Gastrocnemius medialis (tissue), 4 donors: ENCODE measurements at regions not wholly inside any gene's neighbourhood (a gene's known extent, or its start where the extent isn't known, plus 50 kb on each side); places are given as distances from the start of the nearest gene placed in this dataset.

ENCODE experiments used
- ATAC-seq, 2 donors: fragments of 150-250 bp; one replicate each; pipeline ENCODE4 v1.9.1; 2016
- DNase-seq, 2 donors: peaks; one replicate each; pipeline ENCODE4 v3.0.0-alpha.2; 2019
- H3K27ac ChIP-seq, 4 donors: fragments of 200-600 bp; sonication (generic); 1 replicate in 1 of 4; 2 replicates in 3 of 4; pipeline ENCODE4 v1.5.1; 2016 to 2018; ENCODE audit warnings: mild to moderate bottlenecking in 2 of 4, moderate library complexity in 1 of 4
- H3K27me3 ChIP-seq, 3 donors: fragments of 200-600 bp; sonication (generic) in 2 of 3; 1 replicate in 1 of 3; 2 replicates in 2 of 3; pipeline versions ENCODE4 v1.5.1 to v1.6.0; 2016 to 2019; ENCODE audit warnings: mild to moderate bottlenecking in 1 of 3, moderate library complexity in 1 of 3
- H3K36me3 ChIP-seq, 2 donors: fragments of 200-600 bp; sonication (generic) in 1 of 2; one replicate each; pipeline ENCODE4 v1.5.1; 2017 to 2018
- H3K4me1 ChIP-seq, 2 donors: fragments of 200-600 bp; sonication (generic) in 1 of 2; one replicate each; pipeline ENCODE4 v1.5.1; 2016 to 2017; ENCODE audit warnings: mild to moderate bottlenecking in 2 of 2
- H3K4me3 ChIP-seq, 4 donors: fragments of 200-600 bp; sonication (generic) in 3 of 4; 1 replicate in 1 of 4; 2 replicates in 3 of 4; pipeline ENCODE4 v1.5.1; 2016 to 2019; ENCODE audit warnings: mild to moderate bottlenecking in 2 of 4
- H3K9me3 ChIP-seq, 3 donors: fragments of 200-600 bp; sonication (generic) in 2 of 3; 1 replicate in 1 of 3; 2 replicates in 2 of 3; pipeline ENCODE4 v1.5.1; 2016 to 2019
- CTCF ChIP-seq, 5 experiments: fragments of 450-650 bp in 3 of 5; fragments of 200-600 bp in 2 of 5; sonication (generic) in 2 of 5; IDR thresholded peaks in 4 of 5; conservative IDR thresholded peaks in 1 of 5; 1 replicate in 4 of 5; 2 replicates in 1 of 5; pipeline ENCODE4 v1.5.1; 2016 to 2019; ENCODE audit warnings: antibody characterized with exemption in 5 of 5, mild to moderate bottlenecking in 3 of 5, moderate library complexity in 3 of 5
- POLR2A ChIP-seq, 2 donors: fragments of 450-650 bp; IDR thresholded peaks; one replicate each; pipeline ENCODE4 v1.6.1; 2017; ENCODE audit warnings: antibody characterized with exemption in 2 of 2, mild to moderate bottlenecking in 2 of 2, moderate library complexity in 2 of 2
- in situ Hi-C, 4 donors: fragments of 200-750 bp; cut with MboI; loops; one replicate each; pipeline versions ENCODE4 v1.15.0 to v1.8.0; 2017; ENCODE audit warnings: low sequenced_read_pairs in 4 of 4
- intact Hi-C: fragments of 100-400 bp; cut with DNase I; formaldehyde crosslinking; loops from one replicate; pipeline ENCODE4 v1.15.1; 2023; ENCODE audit warnings: low total_unique reads

GRCh38 chr20:60132162-60132826 lies 174.1 kb downstream of the CDH26 start:
- intact Hi-C loops = no loop called here

DNA sequence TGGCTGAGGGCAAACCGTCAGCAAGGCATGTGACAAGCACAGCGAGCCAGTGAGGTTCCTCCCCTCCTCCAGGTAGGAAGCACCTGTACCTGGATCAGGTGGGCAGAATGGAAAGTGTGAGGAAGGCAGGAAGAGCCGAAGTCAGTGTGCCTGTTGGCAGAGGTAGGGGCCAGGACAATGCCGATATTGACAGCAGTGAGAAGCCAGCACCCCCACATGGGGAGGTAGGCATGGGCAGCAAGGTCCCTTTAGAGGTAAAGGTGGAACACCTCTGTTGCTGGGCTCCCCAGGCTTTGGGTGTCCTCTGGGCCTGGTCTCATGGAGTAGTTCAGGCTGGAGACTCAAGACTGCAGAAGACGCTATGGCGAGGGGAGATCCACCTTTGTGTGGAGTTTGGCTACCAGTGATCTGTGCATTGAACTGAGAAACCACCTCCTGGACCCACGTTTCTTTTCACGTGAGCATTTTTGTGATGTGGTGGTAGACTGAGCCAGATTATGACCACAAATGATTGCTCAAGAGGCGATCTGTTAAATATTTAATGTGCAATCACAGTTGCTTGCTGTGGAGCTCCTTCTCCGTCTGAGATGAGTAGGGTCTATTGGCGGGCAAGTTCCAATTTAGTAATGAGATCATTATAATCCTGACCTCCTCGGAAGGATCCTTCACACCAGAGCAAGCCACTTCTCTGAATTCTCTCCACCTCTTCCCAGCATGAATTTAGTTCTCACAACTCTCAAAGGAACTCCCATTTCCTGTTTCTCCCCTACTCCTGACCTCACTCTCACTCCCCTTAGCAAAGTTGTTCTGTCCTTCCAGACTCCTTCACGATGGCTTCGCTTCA lies 174.8 kb downstream of the CDH26 start:
- H3K9me3 ChIP-seq = no peaks in the 10 kb centered on the region
- DNase-seq = no peak
- no peaks in the 10 kb centered on the region for H3K27me3 ChIP-seq
- H3K4me1 ChIP-seq = no peaks in the 10 kb centered on the region
- no peak for ATAC-seq
- in situ Hi-C loops = no loop called here
- no peak overlapping the region for H3K27ac ChIP-seq
- H3K4me3 ChIP-seq = no peak overlapping the region
- intact Hi-C loops = no loop called here
- TF ChIP-seq POLR2A (IDR thresholded peaks at IDR 0.05) (no peak), CTCF (IDR thresholded peaks at IDR 0.05 in 4 of 5, conservative IDR thresholded peaks at IDR 0.05 in 1 of 5) (no peak)
- no peaks in the 10 kb centered on the region for H3K36me3 ChIP-seq

More at GRCh38 chr20:60132162-60132826, 174.1 kb downstream of the CDH26 start:
- no peak for ATAC-seq
- Histone ChIP-seq H3K27ac (no peak overlapping the region), H3K27me3 (no peaks in the 10 kb centered on the region), H3K9me3 (no peaks in the 10 kb centered on the region), H3K4me1 (no peaks in the 10 kb centered on the region), H3K4me3 (no peak overlapping the region), H3K36me3 (no peaks in the 10 kb centered on the region)
- in situ Hi-C loops = no loop called here
- DNase-seq = no peak
- TF ChIP-seq CTCF (IDR thresholded peaks at IDR 0.05 in 4 of 5, conservative IDR thresholded peaks at IDR 0.05 in 1 of 5) (no peak), POLR2A (IDR thresholded peaks at IDR 0.05) (no peak)

DNA sequence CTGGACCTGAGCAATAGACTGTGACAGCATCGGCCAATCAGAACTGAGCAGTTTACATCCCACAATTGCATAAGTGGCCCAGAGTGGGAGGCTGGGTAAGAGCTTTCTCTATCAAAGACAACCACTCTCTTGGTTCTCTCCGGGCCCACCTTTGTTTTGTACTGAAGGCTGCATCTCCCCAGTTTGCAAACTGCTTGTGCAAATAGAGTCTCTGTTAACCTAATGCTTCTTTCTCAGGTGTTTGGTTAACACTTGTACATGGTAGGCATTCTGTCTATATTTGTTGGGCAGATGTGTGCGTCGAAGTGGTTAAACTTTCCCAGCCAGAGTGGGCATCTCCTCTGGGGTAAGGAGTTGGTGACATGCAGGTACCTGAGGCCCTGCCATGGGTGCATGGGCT lies 177.1 kb downstream of the CDH26 start:
- Histone ChIP-seq H3K27ac (no peak overlapping the region), H3K4me3 (no peak overlapping the region), H3K27me3 (no peaks in the 10 kb centered on the region), H3K36me3 (no peaks in the 10 kb centered on the region), H3K4me1 (peaks cover 2 to 6% of the 10 kb centered on the region in 2 donors), H3K9me3 (no peaks in the 10 kb centered on the region)
- intact Hi-C loops (loop anchor here (5.0 kb wide), 1 partner anchor 78 kb away; no protein-coding TSS in a partner anchor), in situ Hi-C loops (no loop called here)
- DNase-seq (no peak), ATAC-seq (no peak)
- TF ChIP-seq POLR2A (IDR thresholded peaks at IDR 0.05) = no peak
- TF ChIP-seq CTCF (IDR thresholded peaks at IDR 0.05 in 4 of 5, conservative IDR thresholded peaks at IDR 0.05 in 1 of 5) = no peak

GRCh38 chr20:60136645-60137401 lies 178.6 kb downstream of the CDH26 start:
- no peaks in the 10 kb centered on the region for H3K27me3 ChIP-seq
- intact Hi-C loops = loop anchor here (5.0 kb wide), 1 partner anchor 80 kb away; no protein-coding TSS in a partner anchor

More at GRCh38 chr20:60136645-60137401, 178.6 kb downstream of the CDH26 start:
- ATAC-seq = no peak
- H3K36me3 ChIP-seq = no peaks in the 10 kb centered on the region
- no peak overlapping the region for H3K27ac ChIP-seq
- no peaks in the 10 kb centered on the region for H3K9me3 ChIP-seq
- no peak overlapping the region for H3K4me3 ChIP-seq
- H3K4me1 ChIP-seq = peaks cover 5 to 6% of the 10 kb centered on the region in 2 donors
- TF ChIP-seq CTCF (IDR thresholded peaks at IDR 0.05 in 4 of 5, conservative IDR thresholded peaks at IDR 0.05 in 1 of 5) (no peak), POLR2A (IDR thresholded peaks at IDR 0.05) (no peak)
- DNase-seq = no peak
- in situ Hi-C loops = no loop called here
